GM12878 (cell line): ENCODE measurements at regions not wholly inside any gene's neighbourhood (a gene's known extent, or its start where the extent isn't known, plus 50 kb on each side); places are given as distances from the start of the nearest gene placed in this dataset.

Experiments used
- ATAC-seq: fragments of 200-7000 bp; cut with Tn5 transposase; 3 replicates; pipeline ENCODE4 v1.9.1; 2020; ENCODE audit warnings: mild to moderate bottlenecking, moderate library complexity
- BruUV-seq: library from RNA; stranded (reverse); fragments of 400-500 nt; replicated peaks from 2 replicates; lab custom pipeline; 2021; lab: Mats Ljungman, UMichigan
- CTCF ChIA-PET: fragments of 300-600 bp; sonication (Branson Sonifier 250); formaldehyde crosslinking; extraction: SDS; loops from one replicate; lab custom pipeline; 2021; ENCODE audit warnings: inconsistent platforms; lab: Yijun Ruan, JAX
- POLR2A ChIA-PET: fragments of 350-600 bp; formaldehyde crosslinking; extraction: SDS; loops from one replicate; lab custom pipeline; 2021; ENCODE audit warnings: inconsistent platforms; lab: Charles Lee
- RAD21 ChIA-PET: fragments of 300-600 bp; sonication (Branson Sonifier 250); formaldehyde crosslinking; loops from one replicate; lab custom pipeline; 2023; ENCODE audit warnings: antibody characterized with exemption; ENCODE audit not compliant: unreplicated experiment; lab: Charles Lee
- SMC1A ChIA-PET: fragments of 300-600 bp; sonication (Branson Sonifier 250); formaldehyde crosslinking; loops from one replicate; lab custom pipeline; 2023; ENCODE audit not compliant: unreplicated experiment, uncharacterized antibody; lab: Charles Lee
- DNase-seq: peaks from one replicate; pipeline ENCODE4 v3.0.0-alpha.2; 2011; ENCODE audit warnings: low read depth, low spot score
- FAIRE-seq: peaks from 3 replicates; lab custom pipeline; 2011; peaks lifted over from hg19 to GRCh38; lab: Jason Lieb, UNC
- H2AFZ ChIP-seq: 2 replicates; pipeline ENCODE4 v1.6.0; 2011; ENCODE audit warnings: low read depth, low read length, control low read depth; ENCODE audit not compliant: control insufficient read depth
- H3K27ac ChIP-seq: 2 replicates; pipeline ENCODE4 v1.5.1; 2011; ENCODE audit warnings: control low read depth; ENCODE audit not compliant: control insufficient read depth, insufficient read depth
- H3K27me3 ChIP-seq, 2 experiments: replicated peaks in 1 of 2; 2 replicates each; pipeline versions ENCODE4 v1.6.0 to v1.6.1; 2011; ENCODE audit warnings: low read length in 1 of 2; ENCODE audit not compliant: control insufficient read depth in 2 of 2, insufficient read depth in 2 of 2
- H3K36me3 ChIP-seq, 2 experiments: 2 replicates each; pipeline ENCODE4 v1.5.1; 2011; ENCODE audit warnings: low read length in 1 of 2; ENCODE audit not compliant: control insufficient read depth in 2 of 2, insufficient read depth in 2 of 2
- H3K4me1 ChIP-seq: 2 replicates; pipeline ENCODE4 v1.6.1; 2011; ENCODE audit warnings: mild to moderate bottlenecking, low read length, moderate library complexity, mixed read lengths; ENCODE audit not compliant: control insufficient read depth, insufficient read depth
- H3K4me2 ChIP-seq: 2 replicates; pipeline ENCODE4 v1.6.0; 2011; ENCODE audit warnings: control low read depth; ENCODE audit not compliant: control insufficient read depth, insufficient read depth
- H3K4me3 ChIP-seq: fragments of 200-600 bp; sonication (generic); 2 replicates; pipeline ENCODE4 v1.5.1; 2016
- H3K79me2 ChIP-seq: 2 replicates; pipeline ENCODE4 v1.6.0; 2011; ENCODE audit warnings: low read length; ENCODE audit not compliant: control insufficient read depth, insufficient read depth
- H3K9ac ChIP-seq: 2 replicates; pipeline ENCODE4 v1.8.0; 2011; ENCODE audit warnings: low read length, control low read depth, mixed read lengths; ENCODE audit not compliant: control insufficient read depth, insufficient read depth
- H3K9me3 ChIP-seq: replicated peaks from 3 replicates; pipeline ENCODE4 v1.5.1; 2011; ENCODE audit warnings: mild to moderate bottlenecking, low read length; ENCODE audit not compliant: control insufficient read depth, insufficient read depth
- H4K20me1 ChIP-seq: 2 replicates; pipeline ENCODE4 v1.6.0; 2011; ENCODE audit not compliant: control insufficient read depth, insufficient read depth
- ASH2L ChIP-seq: fragments of 300-600, 200-600 bp; sonication (generic); IDR thresholded peaks from 2 replicates; pipeline ENCODE4 v1.6.1; 2017; ENCODE audit warnings: low read depth, mild to moderate bottlenecking, borderline replicate concordance
- ATF7 ChIP-seq: fragments of 450-650 bp; IDR thresholded peaks from 2 replicates; pipeline ENCODE4 v1.6.1; 2016; ENCODE audit warnings: low read depth, mild to moderate bottlenecking
- IKZF2 ChIP-seq, 2 experiments: fragments of 450-650 bp; IDR thresholded peaks; 2 replicates each; pipeline ENCODE4 v1.6.1; 2017; ENCODE audit warnings: mild to moderate bottlenecking in 2 of 2, moderate library complexity in 2 of 2
- NRF1 ChIP-seq: conservative IDR thresholded peaks from 2 replicates; pipeline ENCODE4 v1.6.1; 2011; ENCODE audit warnings: mild to moderate bottlenecking, low read depth, low read length, improper control_type of control experiment
- STAT1 ChIP-seq: fragments of 450-650 bp; conservative IDR thresholded peaks from 2 replicates; pipeline ENCODE4 v1.6.1; 2014; ENCODE audit warnings: antibody characterized with exemption, mild to moderate bottlenecking
- YY1 ChIP-seq: IDR thresholded peaks from 2 replicates; pipeline ENCODE4 v1.6.1; 2011; ENCODE audit warnings: low read depth, mild to moderate bottlenecking, low read length
- in situ Hi-C: fragments of 300-500 bp; cut with MboI; formaldehyde crosslinking; loops from 9 replicates; pipeline ENCODE4 v1.14.3; 2018; ENCODE audit warnings: mixed read lengths
- intact Hi-C: fragments of 100-400 bp; cut with micrococcal nuclease; formaldehyde crosslinking; loops from one replicate; pipeline ENCODE4 v1.14.2; 2022; ENCODE audit not compliant: unreplicated experiment
- TF ChIP-seq, protein P1 (sequence below): IDR thresholded peaks from 2 replicates; pipeline ENCODE4 v1.6.1; 2012; ENCODE audit warnings: low read length, inconsistent platforms

- TF ChIP-seq, protein P1, sequence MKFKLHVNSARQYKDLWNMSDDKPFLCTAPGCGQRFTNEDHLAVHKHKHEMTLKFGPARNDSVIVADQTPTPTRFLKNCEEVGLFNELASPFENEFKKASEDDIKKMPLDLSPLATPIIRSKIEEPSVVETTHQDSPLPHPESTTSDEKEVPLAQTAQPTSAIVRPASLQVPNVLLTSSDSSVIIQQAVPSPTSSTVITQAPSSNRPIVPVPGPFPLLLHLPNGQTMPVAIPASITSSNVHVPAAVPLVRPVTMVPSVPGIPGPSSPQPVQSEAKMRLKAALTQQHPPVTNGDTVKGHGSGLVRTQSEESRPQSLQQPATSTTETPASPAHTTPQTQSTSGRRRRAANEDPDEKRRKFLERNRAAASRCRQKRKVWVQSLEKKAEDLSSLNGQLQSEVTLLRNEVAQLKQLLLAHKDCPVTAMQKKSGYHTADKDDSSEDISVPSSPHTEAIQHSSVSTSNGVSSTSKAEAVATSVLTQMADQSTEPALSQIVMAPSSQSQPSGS = no peak
- TF ChIP-seq IKZF2 (IDR thresholded peaks at IDR 0.05) (no peak), ATF7 (no peak), YY1 (no peak), NRF1 (no peak)
These were observed 223.8 kb upstream of the SYT4 start (continued) for GRCh38 chr18:43501099-43501498.

DNA sequence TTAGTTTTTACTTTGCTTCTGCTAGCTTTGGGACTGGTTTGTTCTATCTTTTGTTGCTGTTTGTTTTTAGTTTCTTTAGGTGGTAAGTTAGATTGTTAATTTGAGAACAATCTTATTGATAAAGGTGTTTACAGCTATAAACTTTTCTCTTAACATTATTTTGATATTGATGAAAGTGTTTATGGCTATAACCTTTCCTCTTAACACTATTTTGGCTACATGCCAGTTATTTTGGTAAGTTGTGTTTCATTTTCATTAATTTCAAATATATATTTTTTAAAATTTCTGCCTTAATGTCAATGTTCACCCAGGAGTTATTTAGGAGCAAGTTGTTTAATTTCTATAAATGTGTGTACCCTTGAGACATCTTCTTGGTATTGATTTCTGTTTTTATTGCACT, 229.6 kb upstream of the SYT4 start:
- intact Hi-C loops = no loop called here
- SMC1A ChIA-PET = no interaction called here
- BruUV-seq = no TSS peak

More for the DNA sequence above, 229.6 kb upstream of the SYT4 start:
- Histone ChIP-seq H3K36me3 (no peaks in the 10 kb centered on the region), H3K4me1 (no peaks in the 10 kb centered on the region), H4K20me1 (no peaks in the 10 kb centered on the region), H2AFZ (no peak overlapping the region), H3K4me3 (no peak overlapping the region), H3K4me2 (no peak overlapping the region), H3K27me3 (no peaks in the 10 kb centered on the region), H3K79me2 (no peaks in the 10 kb centered on the region), H3K9ac (no peak overlapping the region), H3K27ac (no peak overlapping the region), H3K9me3 (no peaks in the 10 kb centered on the region)
- in situ Hi-C loops = no loop called here
- no peak for TF ChIP-seq ASH2L
- no peak for TF ChIP-seq STAT1
- ChIA-PET POLR2A (no interaction called here), RAD21 (no interaction called here), CTCF (no interaction called here)
- ATAC-seq (no peak), DNase-seq (no peak), FAIRE-seq (no peak)
